HG03565 (cell line): ENCODE measurements at regions not wholly inside any gene's neighbourhood (a gene's known extent, or its start where the extent isn't known, plus 50 kb on each side); places are given as distances from the start of the nearest gene placed in this dataset.
"Not testable (repeated sequence)": the region's sequence is repeated elsewhere in the genome, so short reads cannot be mapped to it uniquely, and the experiment has no call there.

Experiments used
- ATAC-seq: cut with Tn5 transposase; IDR thresholded peaks from one replicate; pipeline ENCODE4 v1.9.1; 2021; ENCODE audit warnings: mild to moderate bottlenecking, moderate library complexity; ENCODE audit not compliant: unreplicated experiment

DNA sequence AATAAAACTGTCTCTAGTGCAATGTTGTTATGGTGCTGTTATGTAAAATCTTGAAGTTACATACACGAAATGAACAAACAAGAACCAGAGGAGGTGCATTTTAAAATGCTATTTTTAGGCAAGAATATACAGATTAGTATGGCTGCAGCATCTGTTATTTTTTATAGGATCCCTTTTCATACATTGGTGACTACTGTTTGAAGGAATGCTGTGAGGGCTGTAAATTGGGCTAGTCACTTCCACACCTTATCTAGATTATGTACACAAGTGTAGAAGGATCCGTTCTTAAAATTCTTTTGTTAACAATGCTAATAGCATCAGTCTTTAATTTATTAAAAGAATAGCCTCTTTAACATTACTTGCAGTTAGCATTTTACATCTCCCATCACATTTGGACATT, 284.3 kb upstream of the MDGA2 start:
- ATAC-seq: no peak

DNA sequence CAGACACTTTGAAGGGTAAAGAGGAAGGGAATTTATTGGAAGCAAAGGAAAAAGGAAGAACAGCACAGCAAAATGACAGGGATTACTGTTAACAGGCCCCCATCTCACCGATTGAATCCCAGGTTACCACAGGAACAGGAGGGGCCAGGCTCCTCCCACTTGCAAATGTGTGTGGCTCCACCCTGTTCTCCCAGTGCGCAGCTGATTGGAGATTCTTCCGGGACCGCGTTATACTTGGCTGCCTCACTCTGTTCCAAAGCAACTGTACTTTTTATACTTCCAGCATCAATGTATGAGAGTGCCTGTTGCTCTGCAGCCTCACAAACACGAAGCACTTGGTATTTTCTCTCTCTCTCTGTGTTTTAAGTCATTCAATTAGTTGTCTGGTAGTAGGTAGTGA, 273.6 kb upstream of the MDGA2 start:
- no peak for ATAC-seq

DNA sequence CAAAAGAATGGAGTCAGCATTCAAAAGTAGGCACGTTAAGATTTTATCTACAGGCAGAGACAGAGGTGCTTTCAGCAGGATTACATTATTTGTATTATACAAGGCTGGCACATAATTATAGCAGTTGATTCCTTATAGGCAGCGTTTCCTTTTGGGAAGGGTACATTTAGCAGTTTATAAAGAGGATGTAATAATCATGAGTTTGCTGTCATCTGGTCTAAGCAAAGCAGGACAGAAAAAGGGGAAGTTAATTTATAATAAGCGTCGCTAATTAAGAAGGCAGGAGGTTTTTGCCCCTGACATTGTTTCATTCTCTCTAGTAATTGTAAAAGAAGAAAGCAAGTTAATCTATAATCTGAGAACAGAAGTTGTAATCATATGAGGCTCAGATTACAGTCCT, 259.9 kb upstream of the MDGA2 start:
- no peak for ATAC-seq

DNA sequence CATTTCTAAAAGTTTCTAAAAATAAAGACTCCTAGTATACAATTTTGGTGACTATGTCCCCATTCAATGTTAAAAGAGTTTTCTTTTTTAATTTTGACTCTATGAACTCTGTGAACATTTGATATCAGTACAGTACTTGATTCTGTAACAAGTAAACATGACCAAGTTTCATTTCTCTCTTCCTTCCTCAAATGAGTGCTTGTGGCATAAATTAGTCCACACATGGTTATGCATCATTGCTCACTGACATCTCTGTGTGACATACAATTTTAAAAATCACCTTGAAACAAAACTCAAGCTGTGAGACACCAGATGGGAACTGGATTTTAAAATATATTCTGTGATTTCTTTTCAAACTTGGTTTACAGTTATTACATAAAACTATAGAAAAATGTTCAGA, 253.9 kb upstream of the MDGA2 start:
- ATAC-seq: peak; percentile 93

DNA sequence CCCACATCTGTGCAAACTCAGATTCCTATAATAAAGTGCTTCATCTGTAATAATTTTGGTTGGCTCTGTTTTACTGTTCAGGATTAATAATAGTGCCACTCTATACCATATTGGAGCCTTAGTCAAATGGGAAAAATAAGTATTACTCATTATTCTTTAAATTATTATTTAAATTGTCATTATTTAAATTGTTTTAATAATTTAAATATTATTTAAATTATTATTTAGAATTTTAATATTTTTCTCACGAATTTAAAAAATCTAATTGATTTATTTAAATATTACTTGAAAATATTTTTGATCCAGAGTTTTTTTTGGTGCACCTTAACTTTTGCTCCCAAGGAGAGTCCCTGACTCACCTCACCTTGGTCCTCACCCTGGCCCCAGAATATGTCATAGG, 245.7 kb upstream of the MDGA2 start:
- no peak for ATAC-seq

DNA sequence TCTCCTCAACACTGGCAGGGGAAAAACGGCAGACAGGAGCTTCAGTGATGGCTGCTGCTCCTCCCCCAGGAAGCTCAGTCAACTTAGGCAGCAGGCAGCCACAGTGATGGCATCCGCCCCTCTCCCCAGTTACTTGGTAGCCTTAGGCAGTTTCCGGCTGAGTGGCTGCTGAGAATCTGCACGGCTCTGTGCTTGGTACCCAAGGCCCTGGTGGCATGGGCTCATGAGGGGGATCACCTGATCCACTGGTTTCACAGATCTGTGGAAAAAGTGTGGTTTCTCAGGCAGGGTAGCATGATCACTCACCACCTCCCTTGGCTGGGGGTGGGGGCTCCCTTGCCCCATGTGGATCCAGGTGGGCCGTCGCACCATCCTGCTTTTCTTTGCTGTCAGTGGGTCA, 244.6 kb upstream of the MDGA2 start:
- ATAC-seq: no peak

DNA sequence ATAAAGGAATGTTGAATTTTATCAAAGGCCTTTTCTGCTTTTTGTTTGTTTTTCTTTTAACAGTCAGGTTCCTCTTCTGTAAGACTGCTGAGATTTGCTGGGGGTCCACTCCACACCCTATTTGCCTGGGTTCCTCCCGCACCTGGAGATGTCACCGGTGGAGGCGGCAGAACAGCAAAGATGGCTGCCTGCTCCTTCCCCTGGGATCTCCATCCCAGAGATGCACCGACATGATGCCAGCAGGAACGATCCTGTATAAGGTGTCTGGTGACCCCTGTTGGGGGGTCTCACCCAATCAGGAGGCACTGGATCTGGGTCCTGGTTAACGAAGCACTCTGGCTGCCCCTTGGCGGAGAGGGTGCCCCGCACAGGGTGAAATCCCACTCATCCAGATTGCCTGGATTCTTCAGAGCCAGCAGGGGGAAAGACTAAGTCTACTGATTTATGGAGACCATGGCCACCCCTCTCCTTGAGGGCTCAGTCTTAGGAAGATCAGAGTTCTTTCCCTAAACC, 244.0 kb upstream of the MDGA2 start:
- ATAC-seq: no peak

DNA sequence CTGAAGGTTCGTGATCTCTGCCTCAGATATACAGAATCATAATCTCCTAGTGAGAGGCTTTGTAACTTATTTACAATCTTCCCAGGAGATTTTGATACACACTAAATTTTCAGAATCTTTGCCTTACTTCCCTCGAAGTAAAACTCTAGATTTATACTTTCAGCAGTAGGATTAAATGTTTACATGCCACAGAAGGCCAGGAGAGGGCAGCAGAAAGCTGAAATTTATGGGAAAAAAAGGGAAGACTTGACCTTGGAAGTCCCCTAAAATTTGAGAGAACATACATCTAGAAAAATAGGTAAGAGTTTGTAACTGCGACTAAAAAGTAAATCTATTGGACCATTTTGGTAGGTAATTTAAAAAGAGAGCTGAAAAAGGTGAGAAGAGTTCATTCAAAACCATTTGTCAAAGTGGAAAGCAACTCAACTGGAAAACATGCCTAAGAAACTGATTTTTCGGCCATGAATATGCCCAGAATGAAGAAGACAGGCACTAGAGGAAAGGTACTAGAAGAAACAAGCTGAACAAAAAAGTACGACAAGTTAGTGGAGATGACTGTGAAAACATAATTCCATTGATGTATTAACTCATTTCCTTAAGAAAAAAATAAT, 242.0 kb upstream of the MDGA2 start:
- ATAC-seq: no peak

DNA sequence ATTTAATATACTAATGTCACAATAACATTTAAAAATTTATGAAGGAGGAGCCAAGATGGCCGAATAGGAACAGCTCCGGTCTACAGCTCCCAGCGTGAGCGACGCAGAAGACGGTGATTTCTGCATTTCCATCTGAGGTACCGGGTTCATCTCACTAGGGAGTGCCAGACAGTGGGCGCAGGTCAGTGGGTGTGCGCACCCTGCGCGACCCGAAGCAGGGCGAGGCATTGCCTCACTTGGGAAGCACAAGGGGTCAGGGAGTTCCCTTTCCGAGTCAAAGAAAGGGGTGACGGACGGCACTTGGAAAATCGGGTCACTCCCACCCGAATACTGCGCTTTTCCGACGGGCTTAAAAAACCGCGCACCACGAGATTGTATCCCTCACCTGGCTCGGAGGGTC, 225.7 kb upstream of the MDGA2 start:
- ATAC-seq: not testable (repeated sequence)

DNA sequence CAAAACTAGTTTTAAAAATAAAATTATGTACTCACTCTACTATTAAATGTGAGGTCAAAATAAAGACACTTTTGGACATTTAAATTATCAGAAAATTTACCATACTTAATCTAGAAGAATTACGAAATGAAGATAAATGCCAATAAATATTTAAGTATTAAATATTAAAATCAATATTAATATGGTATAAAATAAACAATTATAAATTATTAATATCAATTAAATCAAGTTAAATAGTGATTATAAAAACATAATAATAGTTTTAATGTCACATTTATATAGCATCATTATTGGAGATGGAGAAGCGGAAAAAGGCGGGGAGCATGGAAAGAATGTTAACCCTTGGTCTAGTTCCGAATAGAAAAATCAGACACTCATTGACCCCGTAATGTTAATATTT, 224.3 kb upstream of the MDGA2 start:
- no peak for ATAC-seq

DNA sequence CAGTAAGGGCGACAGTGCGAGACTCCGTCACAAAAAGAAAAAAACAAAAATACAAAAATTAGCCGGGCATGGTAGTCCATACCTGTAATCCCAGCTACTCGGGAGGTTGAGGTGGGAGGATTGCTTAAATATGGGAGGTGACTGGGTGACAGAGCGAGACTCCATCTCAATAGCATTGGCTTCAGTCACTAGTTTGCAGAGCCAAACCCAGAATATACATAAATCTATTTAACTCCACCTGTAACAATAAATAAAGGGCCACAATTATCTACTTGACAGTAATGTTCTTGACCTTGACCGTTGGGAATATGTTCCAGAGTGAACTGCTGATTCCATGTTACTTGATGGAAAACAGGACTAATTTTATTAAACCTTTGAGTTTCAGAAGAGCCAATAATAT, 198.9 kb upstream of the MDGA2 start:
- no peak for ATAC-seq

DNA sequence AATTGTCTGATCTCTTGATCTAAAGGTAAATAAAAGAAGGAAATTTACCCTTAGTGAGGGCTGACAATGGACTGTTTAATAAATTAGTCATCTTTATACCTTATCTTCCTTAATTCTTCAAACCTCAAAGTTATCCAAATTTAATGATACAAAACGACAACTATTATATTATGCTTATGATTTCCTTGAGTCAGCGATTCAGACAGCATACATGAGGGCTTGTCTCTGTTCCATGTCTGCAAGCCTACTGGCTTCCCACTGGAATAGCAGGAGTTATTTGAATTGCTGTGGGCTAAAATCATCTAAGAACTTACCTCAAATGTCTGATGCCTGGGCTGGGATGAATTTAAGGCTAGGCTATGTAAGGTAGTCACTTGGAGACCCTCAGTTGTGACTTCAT, 197.2 kb upstream of the MDGA2 start:
- no peak for ATAC-seq

DNA sequence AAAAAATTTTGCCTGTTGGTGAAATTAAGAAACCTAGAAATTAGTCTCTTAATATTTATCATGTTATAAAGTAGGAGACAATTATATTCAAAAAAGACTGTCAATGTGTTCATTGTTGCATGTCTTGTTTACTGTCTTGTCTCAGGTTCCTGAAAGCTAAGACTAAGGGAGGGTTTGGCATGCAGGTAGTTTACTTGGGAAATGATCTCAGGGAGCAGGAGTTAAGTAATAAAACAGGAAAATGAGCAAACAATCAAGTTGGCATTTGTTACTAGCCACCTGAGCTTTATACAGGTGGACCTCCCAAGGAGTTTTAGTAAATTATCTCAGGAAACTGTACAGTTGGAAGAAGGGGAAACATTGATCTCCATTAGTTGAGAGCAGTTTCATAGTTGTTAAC, 188.0 kb upstream of the MDGA2 start:
- no peak for ATAC-seq

DNA sequence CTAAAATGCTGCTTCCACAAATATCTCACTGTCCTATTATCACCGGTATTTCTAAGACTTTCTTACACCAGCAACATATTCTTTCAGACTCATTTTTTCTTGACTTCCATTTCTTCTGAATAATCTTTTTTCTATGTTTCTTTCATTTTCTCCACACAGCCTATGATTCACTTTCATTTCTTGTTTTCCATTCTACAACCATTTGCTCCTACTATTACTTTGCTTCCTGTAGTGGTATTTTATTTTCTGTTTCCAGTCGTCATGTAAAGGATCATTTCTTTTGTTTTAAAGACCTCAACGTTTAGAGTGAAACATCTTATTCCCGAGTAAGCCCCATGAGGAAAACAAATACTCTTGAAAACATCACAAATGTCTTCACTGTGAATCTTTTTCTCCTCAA, 182.2 kb upstream of the MDGA2 start:
- ATAC-seq: peak; percentile 74

DNA sequence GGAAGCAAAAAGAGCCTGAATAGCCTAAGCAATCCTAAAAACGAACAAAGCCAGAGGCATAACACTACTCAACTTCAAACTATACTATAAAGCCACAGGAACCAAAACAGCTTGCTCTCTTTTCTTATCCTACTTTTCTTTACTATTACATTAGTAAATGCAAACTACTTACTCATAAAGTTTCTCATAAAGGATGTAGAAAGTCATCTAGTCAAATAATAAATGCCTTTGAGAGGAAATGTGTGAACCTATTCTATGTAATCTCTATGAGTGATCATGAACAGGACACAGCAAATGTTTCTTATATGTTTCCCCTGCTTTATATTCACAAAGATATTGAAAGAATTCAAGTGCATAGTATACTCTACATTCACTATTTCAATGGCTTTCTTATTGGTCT, 176.9 kb upstream of the MDGA2 start:
- no peak for ATAC-seq

DNA sequence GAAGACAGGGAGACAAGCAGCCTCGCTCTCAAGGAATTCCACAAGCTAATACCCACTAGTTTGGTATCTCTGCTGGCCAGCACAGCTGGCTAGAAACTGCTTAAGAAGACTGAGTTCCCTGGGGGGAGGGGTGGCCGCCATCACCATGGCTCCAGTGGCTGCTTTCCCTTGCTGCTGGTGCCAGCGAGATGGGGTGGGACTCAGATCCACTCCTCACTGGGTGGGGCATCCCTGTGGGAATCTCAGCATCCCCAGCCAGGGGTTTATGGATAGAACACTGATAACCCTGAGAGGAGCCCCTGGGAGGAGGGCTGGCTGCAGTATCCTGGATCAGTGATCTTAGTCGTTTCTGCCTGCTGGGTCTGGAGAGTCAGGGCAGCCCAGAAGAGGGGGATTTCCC, 170.6 kb upstream of the MDGA2 start:
- no peak for ATAC-seq

DNA sequence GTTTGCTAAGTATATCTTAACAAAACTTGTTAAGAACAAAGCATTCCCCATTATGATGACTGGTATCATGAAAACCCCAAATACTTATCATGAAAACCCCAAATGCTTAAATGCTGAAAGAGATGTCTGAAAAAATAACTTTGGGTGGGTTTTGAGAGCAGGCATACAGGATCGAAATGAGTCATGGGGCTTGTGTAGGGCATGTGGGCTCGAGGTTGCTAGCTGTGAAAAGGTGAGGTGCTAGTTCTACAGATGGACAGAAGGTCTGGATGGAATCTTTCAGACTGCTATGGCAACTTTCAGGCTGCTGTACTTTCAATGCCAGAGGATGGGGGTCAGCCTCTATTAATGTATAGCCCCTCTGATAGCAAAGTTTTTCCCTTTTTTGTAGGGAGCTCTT, 167.8 kb upstream of the MDGA2 start:
- ATAC-seq: no peak

DNA sequence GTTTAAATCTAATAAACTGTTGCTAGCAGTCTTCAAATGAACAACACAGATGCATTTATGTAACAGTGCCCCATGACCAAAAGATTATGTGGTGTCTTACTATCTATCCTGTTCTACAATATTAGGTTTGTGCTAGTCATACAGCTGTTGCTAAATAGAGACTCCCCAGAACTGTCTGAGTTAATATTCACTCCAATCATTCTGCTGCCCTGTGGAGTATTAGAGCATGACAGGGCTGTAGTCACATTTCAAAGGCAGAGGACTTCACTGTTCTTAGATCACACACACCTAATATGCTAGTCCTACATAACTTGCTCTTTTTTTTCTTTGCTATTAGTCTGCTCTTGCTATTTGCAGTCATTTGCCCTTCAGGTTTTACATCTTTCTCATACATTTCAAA, 157.6 kb upstream of the MDGA2 start:
- ATAC-seq: no peak

DNA sequence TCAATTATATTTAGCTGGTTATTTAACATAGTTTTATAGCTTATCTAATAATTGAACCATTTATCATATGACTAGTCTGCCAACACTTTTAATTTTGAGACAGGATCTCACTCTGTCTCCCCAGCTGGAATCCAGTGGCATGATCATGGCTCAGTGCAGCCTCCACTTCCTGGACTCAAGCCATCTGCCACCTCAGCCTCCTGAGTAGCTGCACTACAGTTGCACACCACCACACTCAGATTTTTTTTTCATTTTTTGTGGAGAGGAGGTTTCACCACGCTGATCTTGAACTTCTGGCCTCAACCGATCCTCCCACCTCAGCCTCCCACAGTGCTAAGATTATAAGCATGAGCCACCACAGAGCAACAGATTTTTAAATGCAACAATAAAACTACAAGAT, 151.4 kb upstream of the MDGA2 start:
- ATAC-seq: no peak

DNA sequence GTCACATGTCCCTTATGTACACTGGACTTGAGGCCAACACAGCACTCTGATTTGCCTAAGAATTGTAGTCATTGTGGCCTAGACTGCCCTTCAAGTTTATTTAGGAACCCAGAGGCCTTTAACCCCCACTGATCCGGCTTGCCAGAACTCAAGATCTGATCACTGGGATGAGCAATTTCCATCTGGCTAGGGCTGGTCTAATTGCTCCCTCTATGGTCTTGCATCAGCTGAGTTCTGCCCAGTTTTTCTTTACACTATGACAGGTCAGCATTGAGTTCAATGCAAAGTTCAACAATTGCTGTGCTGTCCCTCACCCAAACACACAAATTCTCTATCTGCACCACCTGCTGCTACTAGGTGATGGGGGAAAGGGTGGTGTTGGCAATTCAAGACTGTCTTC, 146.9 kb upstream of the MDGA2 start:
- ATAC-seq: no peak

DNA sequence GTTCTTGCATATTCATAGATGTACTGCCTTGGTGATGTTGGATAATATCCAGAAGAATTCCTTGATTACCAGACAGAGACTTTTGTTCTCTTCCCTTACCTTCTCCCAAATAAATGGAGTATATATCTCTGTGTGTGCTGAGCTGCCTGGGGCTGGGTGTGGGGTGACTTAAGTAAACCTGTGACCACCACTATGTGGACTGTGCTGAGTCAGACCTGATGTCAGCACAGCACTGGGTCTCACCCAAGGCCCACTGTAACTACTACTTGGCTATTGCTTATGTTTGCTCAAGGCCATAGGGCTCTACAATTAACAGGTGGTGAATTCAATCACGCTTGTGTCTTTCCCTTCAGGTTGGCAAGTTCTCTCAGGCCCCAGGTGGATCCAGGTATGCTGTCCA, 145.7 kb upstream of the MDGA2 start:
- no peak for ATAC-seq

DNA sequence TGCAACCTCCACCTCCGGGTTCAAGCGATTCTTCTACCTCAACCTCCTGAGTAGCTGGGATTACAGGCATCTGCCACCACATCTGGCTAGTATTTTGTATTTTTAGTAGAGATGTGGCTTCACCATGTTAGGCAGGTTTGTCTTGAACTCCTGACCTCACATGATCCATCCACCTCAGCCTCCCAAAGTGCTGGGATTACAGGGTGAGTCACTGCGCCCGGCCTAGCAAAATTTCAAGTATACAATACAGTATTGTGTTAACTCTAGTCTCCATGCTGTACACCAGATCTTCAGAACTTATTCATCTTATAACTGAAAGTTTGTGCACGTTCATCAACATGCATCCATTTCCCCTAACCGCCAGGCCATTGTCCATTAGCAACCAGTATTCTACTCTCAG, 115.1 kb upstream of the MDGA2 start:
- ATAC-seq: no peak

DNA sequence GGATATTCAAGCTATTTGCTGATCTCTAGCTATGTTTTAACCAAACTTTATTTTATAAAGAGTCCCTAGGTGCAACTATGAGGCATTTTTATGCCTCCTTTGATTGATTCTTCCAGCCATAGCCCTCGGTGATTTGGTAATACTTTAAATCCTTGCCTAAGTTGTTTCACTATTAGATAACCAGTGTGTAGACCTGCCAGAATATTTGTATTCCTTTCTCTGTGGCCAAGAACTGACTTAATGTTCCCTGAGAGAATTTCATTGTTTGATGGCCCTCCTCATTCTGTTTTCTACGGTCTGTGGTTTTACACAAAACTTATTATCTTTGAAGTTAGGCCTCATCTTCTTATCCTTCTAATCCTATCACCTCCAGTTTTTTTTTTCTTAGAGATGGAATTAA, 109.7 kb upstream of the MDGA2 start:
- no peak for ATAC-seq

DNA sequence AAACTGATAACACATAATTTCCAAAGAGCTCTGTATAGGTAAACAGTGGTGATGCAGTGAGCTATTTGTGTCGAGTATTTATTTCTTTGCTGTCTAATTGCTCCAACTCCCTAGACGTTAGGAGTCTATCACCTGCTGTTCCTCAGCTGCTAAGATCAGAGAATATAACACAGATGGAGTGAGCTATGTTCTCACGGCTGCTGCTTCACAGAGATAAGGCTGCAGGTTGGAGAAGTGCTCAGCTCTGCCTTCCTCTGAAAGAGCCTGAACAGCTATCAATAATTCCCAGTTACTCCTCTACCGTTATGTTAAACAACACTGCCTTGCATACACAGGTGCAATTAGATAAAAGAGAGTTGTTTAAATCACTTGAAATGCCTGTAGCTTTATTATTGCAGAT, 103.2 kb upstream of the MDGA2 start:
- ATAC-seq: no peak
